ENCODE measurements at regions not wholly inside any gene's neighbourhood (a gene's known extent, or its start where the extent isn't known, plus 50 kb on each side); places are given as distances from the start of the nearest gene placed in this dataset.

- DNase-seq (ENCODE audit: low read depth, low spot score), result no peak
- Histone ChIP-seq H3K36me3 (ENCODE audit: control insufficient read depth, insufficient read depth, low read length) (no peaks in the 10 kb centered on the region), H3K27me3 (ENCODE audit: control insufficient read depth, insufficient read depth, low read length) (no peaks in the 10 kb centered on the region; the same call in 1 of the 2 replicates), H3K27ac (ENCODE audit: low read length) (no peak overlapping the region), H3K4me3 (ENCODE audit: low read depth in 2 of 2, low read length in 2 of 2) (no peak overlapping the region), H3K4me1 (ENCODE audit: control insufficient read depth, insufficient read depth, low read length) (no peaks in the 10 kb centered on the region), H3K9me3 (ENCODE audit: control insufficient read depth, insufficient read depth, low read depth, low read length) (no peaks in the 10 kb centered on the region)
- CTCF ChIA-PET, result no interaction called here
- TF ChIP-seq POLR2AphosphoS5 (IDR thresholded peaks at IDR 0.05; ENCODE audit: low read depth, low read length) (no peak), SIN3A (IDR thresholded peaks at IDR 0.05; ENCODE audit: borderline replicate concordance, insufficient read depth, low read depth, low read length) (no peak), TCF7L2 (IDR thresholded peaks at IDR 0.05; ENCODE audit: low read depth, low read length) (no peak), CTCF (IDR thresholded peaks at IDR 0.05) (no peak)
- TF ChIP-seq, protein P1, sequence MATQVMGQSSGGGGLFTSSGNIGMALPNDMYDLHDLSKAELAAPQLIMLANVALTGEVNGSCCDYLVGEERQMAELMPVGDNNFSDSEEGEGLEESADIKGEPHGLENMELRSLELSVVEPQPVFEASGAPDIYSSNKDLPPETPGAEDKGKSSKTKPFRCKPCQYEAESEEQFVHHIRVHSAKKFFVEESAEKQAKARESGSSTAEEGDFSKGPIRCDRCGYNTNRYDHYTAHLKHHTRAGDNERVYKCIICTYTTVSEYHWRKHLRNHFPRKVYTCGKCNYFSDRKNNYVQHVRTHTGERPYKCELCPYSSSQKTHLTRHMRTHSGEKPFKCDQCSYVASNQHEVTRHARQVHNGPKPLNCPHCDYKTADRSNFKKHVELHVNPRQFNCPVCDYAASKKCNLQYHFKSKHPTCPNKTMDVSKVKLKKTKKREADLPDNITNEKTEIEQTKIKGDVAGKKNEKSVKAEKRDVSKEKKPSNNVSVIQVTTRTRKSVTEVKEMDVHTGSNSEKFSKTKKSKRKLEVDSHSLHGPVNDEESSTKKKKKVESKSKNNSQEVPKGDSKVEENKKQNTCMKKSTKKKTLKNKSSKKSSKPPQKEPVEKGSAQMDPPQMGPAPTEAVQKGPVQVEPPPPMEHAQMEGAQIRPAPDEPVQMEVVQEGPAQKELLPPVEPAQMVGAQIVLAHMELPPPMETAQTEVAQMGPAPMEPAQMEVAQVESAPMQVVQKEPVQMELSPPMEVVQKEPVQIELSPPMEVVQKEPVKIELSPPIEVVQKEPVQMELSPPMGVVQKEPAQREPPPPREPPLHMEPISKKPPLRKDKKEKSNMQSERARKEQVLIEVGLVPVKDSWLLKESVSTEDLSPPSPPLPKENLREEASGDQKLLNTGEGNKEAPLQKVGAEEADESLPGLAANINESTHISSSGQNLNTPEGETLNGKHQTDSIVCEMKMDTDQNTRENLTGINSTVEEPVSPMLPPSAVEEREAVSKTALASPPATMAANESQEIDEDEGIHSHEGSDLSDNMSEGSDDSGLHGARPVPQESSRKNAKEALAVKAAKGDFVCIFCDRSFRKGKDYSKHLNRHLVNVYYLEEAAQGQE (IDR thresholded peaks at IDR 0.05; ENCODE audit: insufficient read depth in 1 of 2, low read depth in 2 of 2, low read length in 1 of 2), result no peak
- BruUV-seq (replicated peaks), result no TSS peak
- in situ Hi-C loops (cut with HindIII; ENCODE audit: low pct_unique_long_range_greater_than_20kb, low sequenced_read_pairs), result no loop called here
- POLR2A ChIA-PET, result no interaction called here
- no peak for ATAC-seq
- intact Hi-C loops (cut with micrococcal nuclease; ENCODE audit: unreplicated experiment), result no loop called here
Measured at GRCh38 chr21:35509001-35509704, 460.1 kb upstream of the RUNX1 start.

- Histone ChIP-seq H3K27ac (ENCODE audit: low read length) (no peak overlapping the region), H3K36me3 (ENCODE audit: control insufficient read depth, insufficient read depth, low read length) (no peaks in the 10 kb centered on the region), H3K4me1 (ENCODE audit: control insufficient read depth, insufficient read depth, low read length) (no peaks in the 10 kb centered on the region), H3K27me3 (ENCODE audit: control insufficient read depth, insufficient read depth, low read length) (no peaks in the 10 kb centered on the region; the same call in 1 of the 2 replicates), H3K4me3 (ENCODE audit: low read depth in 2 of 2, low read length in 2 of 2) (no peak overlapping the region), H3K9me3 (ENCODE audit: control insufficient read depth, insufficient read depth, low read depth, low read length) (no peaks in the 10 kb centered on the region)
- POLR2A ChIA-PET, result no interaction called here
- no peak for DNase-seq (ENCODE audit: low read depth, low spot score)
- intact Hi-C loops (cut with micrococcal nuclease; ENCODE audit: unreplicated experiment) (no loop called here), in situ Hi-C loops (cut with HindIII; ENCODE audit: low pct_unique_long_range_greater_than_20kb, low sequenced_read_pairs) (no loop called here)
- TF ChIP-seq, protein P1 (IDR thresholded peaks at IDR 0.05; ENCODE audit: insufficient read depth in 1 of 2, low read depth in 2 of 2, low read length in 1 of 2), result no peak
- TF ChIP-seq POLR2AphosphoS5 (IDR thresholded peaks at IDR 0.05; ENCODE audit: low read depth, low read length) (no peak), SIN3A (IDR thresholded peaks at IDR 0.05; ENCODE audit: borderline replicate concordance, insufficient read depth, low read depth, low read length) (no peak), TCF7L2 (IDR thresholded peaks at IDR 0.05; ENCODE audit: low read depth, low read length) (no peak), CTCF (IDR thresholded peaks at IDR 0.05) (no peak; the same call in 1 of the 2 replicates)
- CTCF ChIA-PET, result no interaction called here
- ATAC-seq, result no peak
- no TSS peak for BruUV-seq (replicated peaks)
Measured at GRCh38 chr21:35508139-35508888, 459.2 kb upstream of the RUNX1 start.
